Loucy (cell line): ENCODE measurements at regions not wholly inside any gene's neighbourhood (a gene's known extent, or its start where the extent isn't known, plus 50 kb on each side); places are given as distances from the start of the nearest gene placed in this dataset.

Experiments used
- CTCF ChIP-seq: fragments of 200-600 bp; sonication (generic); conservative IDR thresholded peaks from 2 replicates; pipeline ENCODE4 v1.5.1; 2014; ENCODE audit warnings: mild to moderate bottlenecking, antibody characterized with exemption, low read length
- EZH2phosphoT487 ChIP-seq: fragments of 200-600 bp; IDR thresholded peaks from 2 replicates; pipeline ENCODE4 v1.6.1; 2018; ENCODE audit warnings: antibody characterized with exemption, mild to moderate bottlenecking, moderate library complexity, borderline replicate concordance

- no peak for TF ChIP-seq CTCF
- no peak for TF ChIP-seq EZH2phosphoT487
These were observed 341.2 kb upstream of the DCN start for GRCh38 chr12:91523831-91524230.
